HG03575 (cell line): ENCODE measurements at regions not wholly inside any gene's neighbourhood (a gene's known extent, or its start where the extent isn't known, plus 50 kb on each side); places are given as distances from the start of the nearest gene placed in this dataset.
"Not testable (repeated sequence)": the region's sequence is repeated elsewhere in the genome, so short reads cannot be mapped to it uniquely, and the experiment has no call there.

Source experiments
- ATAC-seq: cut with Tn5 transposase; IDR thresholded peaks from one replicate; pipeline ENCODE4 v1.9.1; 2021; ENCODE audit not compliant: unreplicated experiment, insufficient number of reproducible peaks, low FRiP score; ENCODE audit errors: extremely low read depth

DNA sequence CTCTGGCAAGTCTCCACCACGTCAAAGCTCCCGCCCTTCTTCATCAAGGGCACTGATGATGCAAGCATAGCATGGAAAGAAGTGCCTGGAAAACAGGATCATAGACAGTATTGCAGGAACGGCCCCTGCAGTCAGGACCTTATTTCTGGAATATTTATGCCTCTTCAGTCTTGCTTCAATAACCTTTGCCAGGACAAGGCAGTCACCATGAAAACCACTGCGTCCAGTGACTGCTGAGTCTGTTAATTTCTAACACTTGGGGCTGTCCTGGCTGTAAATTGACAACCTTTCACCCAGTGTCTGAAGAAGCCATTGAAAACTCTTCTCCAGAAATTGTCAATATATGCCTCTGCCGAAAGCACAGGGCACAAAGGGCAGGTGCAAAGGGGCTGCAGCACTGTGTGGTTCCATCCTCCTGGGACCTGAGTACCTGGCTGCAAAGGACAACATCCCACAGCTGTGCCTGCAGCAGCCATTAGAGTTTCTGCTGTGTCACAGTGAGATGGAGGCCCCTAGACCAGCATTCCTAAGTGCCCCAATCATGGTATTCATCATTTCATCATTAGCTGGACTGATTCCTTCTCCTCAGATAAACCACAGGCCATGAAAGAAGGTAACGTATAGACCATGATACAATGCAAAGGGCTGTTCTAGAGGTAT lies 819.6 kb downstream of the RNF144A start:
- ATAC-seq = no peak

- no peak for ATAC-seq
These were observed 821.4 kb downstream of the RNF144A start for GRCh38 chr2:7738596-7738995.

GRCh38 chr2:7740114-7740513 lies 822.9 kb downstream of the RNF144A start:
- no peak for ATAC-seq

DNA sequence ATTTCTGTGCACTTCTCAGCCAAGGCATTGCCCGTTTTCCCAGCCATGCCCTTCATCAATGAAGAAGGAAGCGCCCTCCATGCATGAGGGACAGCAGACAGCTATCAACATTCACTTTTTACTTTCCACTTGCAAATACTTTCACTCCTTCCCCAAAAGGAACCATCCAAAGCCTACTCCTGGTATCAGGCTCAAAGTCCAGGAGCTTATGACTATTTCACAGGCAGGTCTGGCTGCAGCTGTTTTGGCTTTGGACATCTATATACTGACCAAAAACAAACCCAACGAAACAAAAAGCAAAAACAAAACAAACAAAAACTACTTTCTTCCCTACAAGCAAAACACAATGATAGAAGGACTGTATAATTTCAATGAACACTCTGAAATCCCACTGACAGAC lies 825.1 kb downstream of the RNF144A start:
- ATAC-seq = no peak

DNA sequence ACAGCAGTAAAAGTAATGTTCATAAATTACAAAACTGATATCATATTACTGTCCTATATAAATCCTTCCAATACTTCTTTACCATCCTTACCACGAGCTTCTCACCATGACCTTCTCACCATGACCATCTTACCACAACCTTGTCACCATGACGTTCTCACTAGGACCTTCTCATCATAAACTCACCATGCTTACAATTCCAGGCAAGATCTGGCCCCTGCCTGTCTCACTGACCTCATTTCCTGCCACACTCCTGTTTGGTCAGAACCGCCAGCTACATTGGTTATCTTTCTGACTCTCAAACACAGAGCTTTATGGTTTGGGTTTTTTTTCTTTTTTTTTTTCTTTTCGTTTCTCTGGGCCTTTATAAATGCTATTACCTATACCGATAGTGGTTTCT lies 827.6 kb downstream of the RNF144A start:
- no peak for ATAC-seq

DNA sequence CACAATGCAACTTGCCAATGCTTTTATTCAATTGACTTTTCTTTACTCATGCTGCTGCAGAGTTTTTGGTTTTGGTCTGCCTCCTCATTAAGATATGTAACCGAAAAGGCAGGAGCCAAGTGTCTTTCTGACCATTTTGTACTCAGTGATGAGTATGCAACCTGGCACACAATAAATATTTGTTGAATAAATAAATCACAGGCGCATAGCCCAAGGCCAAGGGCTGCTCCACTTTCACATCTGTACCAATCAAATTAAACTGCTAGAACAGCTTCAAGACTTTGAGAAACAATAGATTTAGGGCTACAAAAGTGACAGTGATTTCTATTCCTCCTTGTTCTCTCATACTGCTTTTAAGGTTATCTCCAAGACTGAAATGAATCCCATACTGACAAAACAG lies 828.2 kb downstream of the RNF144A start:
- no peak for ATAC-seq

- no peak for ATAC-seq
These were observed 831.7 kb downstream of the RNF144A start for GRCh38 chr2:7748717-7749415.

DNA sequence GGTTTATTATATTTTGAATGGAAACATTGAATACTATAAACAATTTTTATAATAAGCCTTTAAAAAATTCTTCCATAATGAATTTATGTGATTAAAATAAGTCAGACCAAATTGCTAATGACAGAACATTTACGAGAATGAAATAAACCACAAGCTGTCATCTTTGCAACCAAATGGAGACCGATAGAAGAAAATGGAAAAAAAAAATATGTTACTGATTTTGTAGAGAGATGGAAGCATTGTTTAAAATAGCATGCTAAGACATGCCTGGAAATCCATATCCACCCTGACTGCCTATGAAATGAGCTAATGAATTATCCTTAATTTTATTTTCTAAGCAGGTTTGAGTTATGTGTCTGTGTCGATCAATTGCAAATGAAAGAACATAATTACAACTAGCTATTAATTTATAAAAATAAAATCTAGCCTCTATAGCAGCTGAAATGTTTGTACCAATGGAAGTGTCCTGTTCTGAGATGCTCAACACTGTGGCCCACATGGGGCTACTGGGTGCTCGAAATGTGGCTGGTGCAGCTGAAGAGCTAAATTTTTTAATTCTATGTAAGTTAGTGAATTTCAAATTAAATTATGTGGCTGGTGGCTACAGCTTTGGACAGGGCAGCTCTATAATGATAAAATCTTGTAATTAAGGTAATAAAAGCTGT lies 832.8 kb downstream of the RNF144A start:
- no peak for ATAC-seq

DNA sequence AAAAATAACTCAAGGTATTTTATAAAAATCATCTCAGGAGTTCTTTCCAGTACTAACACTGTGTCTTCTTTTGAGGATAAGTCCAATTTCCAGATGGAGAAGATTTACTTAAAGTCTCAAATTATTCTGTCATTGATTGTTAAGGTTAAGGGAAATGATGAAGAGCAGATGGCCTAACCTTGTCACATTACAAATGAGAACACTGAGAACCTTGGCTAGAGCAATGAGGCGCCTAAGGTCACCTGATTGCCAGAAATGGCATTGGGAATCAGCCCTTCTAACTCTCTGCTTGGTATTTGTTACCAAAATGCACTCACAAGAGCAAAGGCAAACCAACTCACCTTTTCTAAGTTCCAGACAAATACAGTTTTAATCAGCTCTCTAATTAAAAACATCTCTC lies 835.1 kb downstream of the RNF144A start:
- no peak for ATAC-seq

GRCh38 chr2:7753777-7754176 lies 836.6 kb downstream of the RNF144A start:
- no peak for ATAC-seq

- ATAC-seq = no peak
These were observed 838.7 kb downstream of the RNF144A start for GRCh38 chr2:7755879-7756278.

- ATAC-seq = no peak
These were observed 841.0 kb downstream of the RNF144A start for GRCh38 chr2:7758073-7758759.

DNA sequence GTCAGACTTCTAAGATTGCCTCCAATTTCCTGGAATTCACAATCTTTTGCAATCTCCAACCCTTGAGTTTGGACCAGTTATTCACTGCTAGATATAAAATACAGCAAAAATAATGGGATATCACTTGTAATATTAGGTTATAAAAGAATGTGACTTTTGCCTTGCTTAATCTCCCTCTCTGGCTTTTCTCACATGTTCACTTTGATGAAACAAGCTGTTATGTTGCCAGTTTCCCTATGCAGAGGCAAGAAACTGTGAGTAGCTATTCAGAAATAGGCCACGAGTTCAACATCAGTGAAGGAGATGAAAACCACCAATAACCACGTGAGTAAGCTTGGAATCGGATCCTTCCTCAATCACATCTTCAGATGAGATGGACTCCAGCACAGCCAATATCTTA lies 842.7 kb downstream of the RNF144A start:
- ATAC-seq = no peak

GRCh38 chr2:7763418-7763817 lies 846.2 kb downstream of the RNF144A start:
- not testable (repeated sequence) for ATAC-seq

GRCh38 chr2:7765236-7765635 lies 848.0 kb downstream of the RNF144A start:
- ATAC-seq = no peak

GRCh38 chr2:7766088-7766722 lies 849.0 kb downstream of the RNF144A start:
- no peak for ATAC-seq

- no peak for ATAC-seq
These were observed 849.9 kb downstream of the RNF144A start for GRCh38 chr2:7766978-7767565.

DNA sequence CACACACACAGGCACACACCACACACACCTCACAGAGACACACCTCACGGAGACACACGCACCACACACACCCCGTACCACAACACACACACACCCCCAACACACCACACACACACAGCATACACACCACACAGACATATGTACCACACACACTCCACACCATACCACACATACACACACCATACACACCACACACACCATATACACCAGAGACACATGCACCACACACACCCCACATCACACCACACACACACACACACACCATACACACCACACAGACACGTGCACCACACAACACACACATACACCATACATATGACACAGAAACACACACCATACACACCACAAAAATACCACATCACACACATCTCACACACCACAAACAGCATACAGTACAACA lies 850.7 kb downstream of the RNF144A start:
- ATAC-seq = no peak

DNA sequence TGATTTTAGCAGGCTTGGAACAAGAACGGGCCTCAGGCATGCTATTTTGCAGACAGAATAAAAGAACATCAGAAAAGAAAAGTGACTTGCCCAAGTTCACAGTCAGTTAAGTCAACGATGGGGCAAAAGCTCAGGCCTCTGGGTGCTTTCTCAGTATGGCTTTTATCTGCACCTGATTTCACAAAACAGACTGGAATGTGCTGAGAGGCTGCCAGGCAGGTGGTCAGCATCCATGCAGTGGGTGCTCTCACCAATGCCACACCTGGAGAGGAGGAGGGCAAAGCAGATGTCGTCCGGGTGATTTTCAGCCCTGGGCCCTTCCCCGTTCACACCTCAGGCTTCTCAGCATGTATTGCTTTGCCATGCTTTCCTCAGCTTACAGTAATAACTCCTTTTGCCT lies 854.6 kb downstream of the RNF144A start:
- ATAC-seq = no peak
